Ishikawa (cell line): ENCODE measurements at regions not wholly inside any gene's neighbourhood (a gene's known extent, or its start where the extent isn't known, plus 50 kb on each side); places are given as distances from the start of the nearest gene placed in this dataset.

Experiments used
- TAF1 ChIP-seq: IDR thresholded peaks from 2 replicates; pipeline ENCODE4 v1.6.1; 2012; ENCODE audit warnings: low read depth, mild to moderate bottlenecking
- YY1 ChIP-seq: IDR thresholded peaks from 2 replicates; pipeline ENCODE4 v1.6.1; 2012; ENCODE audit warnings: low read depth
- TF ChIP-seq, protein P1 (sequence below): IDR thresholded peaks from 2 replicates; pipeline ENCODE4 v1.6.1; 2012

GRCh38 chr3:80227216-80227615, 459.4 kb upstream of the ROBO1 start:
- TF ChIP-seq TAF1 (no peak), YY1 (no peak)
- TF ChIP-seq, protein P1, sequence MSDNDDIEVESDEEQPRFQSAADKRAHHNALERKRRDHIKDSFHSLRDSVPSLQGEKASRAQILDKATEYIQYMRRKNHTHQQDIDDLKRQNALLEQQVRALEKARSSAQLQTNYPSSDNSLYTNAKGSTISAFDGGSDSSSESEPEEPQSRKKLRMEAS, result no peak
